H9 (cell line): ENCODE measurements at regions not wholly inside any gene's neighbourhood (a gene's known extent, or its start where the extent isn't known, plus 50 kb on each side); places are given as distances from the start of the nearest gene placed in this dataset.

ENCODE experiments used
- DNase-seq: peaks from one replicate; pipeline ENCODE4 v3.0.0-alpha.2; 2017
- H2AFZ ChIP-seq: one replicate; pipeline ENCODE4 v1.6.1; 2013; ENCODE audit warnings: mild to moderate bottlenecking, low read length, control low read depth, moderate library complexity
- H2AK5ac ChIP-seq: 2 replicates; pipeline ENCODE4 v1.6.1; 2013; ENCODE audit warnings: low read length, control low read depth, mixed read lengths; ENCODE audit not compliant: insufficient read length
- H2BK120ac ChIP-seq: one replicate; pipeline ENCODE4 v1.6.1; 2013; ENCODE audit warnings: low read depth, mild to moderate bottlenecking, low read length, control low read depth, inconsistent platforms; ENCODE audit not compliant: poor library complexity, severe bottlenecking
- H2BK12ac ChIP-seq: 2 replicates; pipeline ENCODE4 v1.6.1; 2013; ENCODE audit warnings: low read length, control low read depth, mixed read lengths, low read depth; ENCODE audit not compliant: insufficient read length
- H2BK15ac ChIP-seq: 2 replicates; pipeline ENCODE4 v1.6.1; 2013; ENCODE audit warnings: low read depth, low read length, control low read depth
- H2BK20ac ChIP-seq: one replicate; pipeline ENCODE4 v1.6.1; 2013; ENCODE audit warnings: low read depth, mild to moderate bottlenecking, low read length, control low read depth, inconsistent platforms; ENCODE audit not compliant: poor library complexity, severe bottlenecking
- H2BK5ac ChIP-seq: 2 replicates; pipeline ENCODE4 v1.6.1; 2013; ENCODE audit warnings: low read length, control low read depth, mixed read lengths; ENCODE audit not compliant: insufficient read length
- H3K14ac ChIP-seq: 2 replicates; pipeline ENCODE4 v1.6.1; 2013; ENCODE audit warnings: low read length, control low read depth; ENCODE audit not compliant: insufficient read depth
- H3K18ac ChIP-seq: 2 replicates; pipeline ENCODE4 v1.6.1; 2013; ENCODE audit warnings: low read depth, mild to moderate bottlenecking, mixed read lengths, low read length, control low read depth; ENCODE audit not compliant: insufficient read length
- H3K23ac ChIP-seq: 2 replicates; pipeline ENCODE4 v1.6.1; 2013; ENCODE audit warnings: low read length, control low read depth, mixed read lengths, low read depth; ENCODE audit not compliant: insufficient read length
- H3K23me2 ChIP-seq: 2 replicates; pipeline ENCODE4 v1.6.1; 2013; ENCODE audit warnings: low read depth, mild to moderate bottlenecking, mixed read lengths, low read length, control low read depth; ENCODE audit not compliant: insufficient read length, poor library complexity, severe bottlenecking
- H3K27ac ChIP-seq: 2 replicates; pipeline ENCODE4 v1.5.1; 2013; ENCODE audit warnings: low read length, control low read depth, mixed read lengths, low read depth; ENCODE audit not compliant: insufficient read length
- H3K27me3 ChIP-seq: 2 replicates; pipeline ENCODE4 v1.6.1; 2013; ENCODE audit warnings: low read length, control low read depth, inconsistent platforms; ENCODE audit not compliant: insufficient read depth
- H3K4ac ChIP-seq: 2 replicates; pipeline ENCODE4 v1.6.1; 2013; ENCODE audit warnings: low read depth, mild to moderate bottlenecking, control low read depth, inconsistent platforms, low read length, moderate library complexity
- H3K4me1 ChIP-seq: 2 replicates; pipeline ENCODE4 v1.6.1; 2013; ENCODE audit warnings: low read length, control low read depth, inconsistent platforms; ENCODE audit not compliant: insufficient read depth
- H3K4me2 ChIP-seq: 2 replicates; pipeline ENCODE4 v1.6.1; 2013; ENCODE audit warnings: low read length, control low read depth, mixed read lengths; ENCODE audit not compliant: insufficient read length, insufficient read depth
- H3K56ac ChIP-seq: 2 replicates; pipeline ENCODE4 v1.6.1; 2013; ENCODE audit warnings: low read depth, mild to moderate bottlenecking, mixed read lengths, low read length, control low read depth; ENCODE audit not compliant: insufficient read length
- H3K79me1 ChIP-seq: 2 replicates; pipeline ENCODE4 v1.6.1; 2013; ENCODE audit warnings: low read depth, mild to moderate bottlenecking, moderate library complexity, low read length, control low read depth, inconsistent platforms; ENCODE audit not compliant: insufficient read depth, poor library complexity, severe bottlenecking
- H3K79me2 ChIP-seq: 2 replicates; pipeline ENCODE4 v1.6.1; 2013; ENCODE audit warnings: low read length, control low read depth, inconsistent platforms; ENCODE audit not compliant: insufficient read depth
- H3K9ac ChIP-seq: 2 replicates; pipeline ENCODE4 v1.6.1; 2013; ENCODE audit warnings: low read length, control low read depth, mixed read lengths; ENCODE audit not compliant: insufficient read length; ENCODE audit errors: extremely low read depth
- H3K9me3 ChIP-seq: one replicate; pipeline ENCODE4 v1.6.1; 2013; ENCODE audit warnings: low read depth, low read length, inconsistent platforms; ENCODE audit not compliant: control insufficient read depth
- H3T11ph ChIP-seq: one replicate; pipeline ENCODE4 v1.6.1; 2013; ENCODE audit warnings: mild to moderate bottlenecking, low read length, control low read depth, inconsistent platforms
- H4K20me1 ChIP-seq: one replicate; pipeline ENCODE4 v1.6.1; 2013; ENCODE audit not compliant: control insufficient read depth, insufficient read length, insufficient read depth
- H4K5ac ChIP-seq: 2 replicates; pipeline ENCODE4 v1.6.1; 2013; ENCODE audit warnings: low read depth, mild to moderate bottlenecking, mixed read lengths, low read length, control low read depth; ENCODE audit not compliant: insufficient read length
- H4K8ac ChIP-seq: replicated peaks from 2 replicates; pipeline ENCODE4 v1.6.1; 2013; ENCODE audit warnings: low read length, control low read depth, mixed read lengths, low read depth; ENCODE audit not compliant: insufficient read length
- H4K91ac ChIP-seq: 2 replicates; pipeline ENCODE4 v1.6.1; 2013; ENCODE audit warnings: low read depth, mild to moderate bottlenecking, moderate library complexity, mixed read lengths, low read length, control low read depth; ENCODE audit not compliant: insufficient read length
- H3K27ac Mint-ChIP-seq, 3 experiments: 2 replicates in 2 of 3; 3 replicates in 1 of 3; pipeline ENCODE4 v1.8.0; 2020 to 2021; ENCODE audit warnings: mixed read lengths in 3 of 3, mild to moderate bottlenecking in 1 of 3, moderate library complexity in 1 of 3
- H3K27me3 Mint-ChIP-seq: 2 replicates; pipeline ENCODE4 v1.8.0; 2021; ENCODE audit warnings: low read depth, mild to moderate bottlenecking, moderate library complexity, mixed read lengths
- H3K36me3 Mint-ChIP-seq, 3 experiments: 2 replicates in 2 of 3; 3 replicates in 1 of 3; pipeline ENCODE4 v1.8.0; 2020 to 2021; ENCODE audit warnings: low read depth in 3 of 3, mixed read lengths in 3 of 3; ENCODE audit not compliant: insufficient read depth in 1 of 3
- H3K4me1 Mint-ChIP-seq, 2 experiments: 2 replicates each; pipeline ENCODE4 v1.8.0; 2020; ENCODE audit warnings: mixed read lengths in 2 of 2
- H3K4me3 Mint-ChIP-seq, 2 experiments: 2 replicates in 1 of 2; 3 replicates in 1 of 2; pipeline ENCODE4 v1.8.0; 2020 to 2021; ENCODE audit warnings: mild to moderate bottlenecking in 2 of 2, mixed read lengths in 2 of 2, moderate library complexity in 1 of 2
- H3K9me3 Mint-ChIP-seq, 2 experiments: 2 replicates in 1 of 2; 3 replicates in 1 of 2; pipeline ENCODE4 v1.8.0; 2020; ENCODE audit warnings: mild to moderate bottlenecking in 2 of 2, mixed read lengths in 2 of 2, moderate library complexity in 1 of 2
- CTCF ChIP-seq: fragments of 200-600 bp; sonication (generic); conservative IDR thresholded peaks from 3 replicates; pipeline ENCODE4 v1.8.0; 2021; ENCODE audit warnings: antibody characterized with exemption, mild to moderate bottlenecking
- WGBS: extraction: QIAGEN DNeasy Blood & Tissue Kit; methylation state at CpG from one replicate; pipeline ENCODE4 v1.1.7; 2013; ENCODE audit warnings: missing lambda C conversion rate, low lambda C conversion rate, mixed read lengths; ENCODE audit not compliant: insufficient read length; ENCODE audit errors: extremely low coverage; 5-methylcytosine and 5-hydroxymethylcytosine counted together

- no peak overlapping the region for H4K91ac ChIP-seq
- no peak overlapping the region for H3K4ac ChIP-seq
- Mint-ChIP-seq H3K27ac (no peak overlapping the region), H3K27me3 (no peaks in the 10 kb centered on the region), H3K4me3 (no peak overlapping the region), H3K36me3 (no peaks in the 10 kb centered on the region), H3K9me3 (no peaks in the 10 kb centered on the region), H3K4me1 (no peaks in the 10 kb centered on the region)
- H3K27ac ChIP-seq, result no peak overlapping the region
- no peak overlapping the region for H2AK5ac ChIP-seq
- no peak overlapping the region for H3K23ac ChIP-seq
- no peaks in the 10 kb centered on the region for H3K9me3 ChIP-seq
- no peak for TF ChIP-seq CTCF
- no peak overlapping the region for H2BK12ac ChIP-seq
- H3K79me2 ChIP-seq, result no peaks in the 10 kb centered on the region
- H2BK20ac ChIP-seq, result no peak overlapping the region
- WGBS, result no CpG with 5 or more reads among the region's 3 CpGs
- H3K27me3 ChIP-seq, result no peaks in the 10 kb centered on the region
- no peak overlapping the region for H4K8ac ChIP-seq
- H2BK5ac ChIP-seq, result no peak overlapping the region
- no peak overlapping the region for H3K56ac ChIP-seq
- no peak overlapping the region for H3K14ac ChIP-seq
- H2BK15ac ChIP-seq, result no peak overlapping the region
- H3T11ph ChIP-seq, result no peak overlapping the region
- H3K18ac ChIP-seq, result no peak overlapping the region
- no peaks in the 10 kb centered on the region for H3K23me2 ChIP-seq
- H3K9ac ChIP-seq, result no peak overlapping the region
- no peaks in the 10 kb centered on the region for H3K4me1 ChIP-seq
- H3K4me2 ChIP-seq, result no peak overlapping the region
- H2AFZ ChIP-seq, result no peak overlapping the region
- no peaks in the 10 kb centered on the region for H3K79me1 ChIP-seq
- no peaks in the 10 kb centered on the region for H4K20me1 ChIP-seq
- DNase-seq, result no peak
- H2BK120ac ChIP-seq, result no peak overlapping the region
- H4K5ac ChIP-seq, result no peak overlapping the region
These were observed 158.0 kb upstream of the MIR17HG start for GRCh38 chr13:91189506-91189905.
